ENCODE measurements at regions not wholly inside any gene's neighbourhood (a gene's known extent, or its start where the extent isn't known, plus 50 kb on each side); places are given as distances from the start of the nearest gene placed in this dataset.

GRCh38 chr6:94590416-94590815 is 986.9 kb upstream of the MANEA start:
- TF ChIP-seq CTCF (IDR thresholded peaks at IDR 0.05; ENCODE audit: low read length) (no peak), EZH2phosphoT487 (IDR thresholded peaks at IDR 0.05; ENCODE audit: low read length) (no peak), EZH2 (optimal IDR thresholded peaks at IDR 0.05; ENCODE audit: low read depth, low read length) (no peak)

Measured in MM.1S (cell line).